GM12872 (cell line): ENCODE measurements at regions not wholly inside any gene's neighbourhood (a gene's known extent, or its start where the extent isn't known, plus 50 kb on each side); places are given as distances from the start of the nearest gene placed in this dataset.

Experiments used
- CTCF ChIP-seq: IDR thresholded peaks from 3 replicates; pipeline ENCODE4 v1.5.1; 2011; ENCODE audit warnings: low read depth, mild to moderate bottlenecking, low read length, moderate library complexity; ENCODE audit not compliant: insufficient read depth

- no peak for TF ChIP-seq CTCF
Measured at GRCh38 chr10:85315657-85316056, 987.3 kb downstream of the CCSER2 start.

- TF ChIP-seq CTCF, result no peak
Measured at GRCh38 chr10:85316276-85316675, 987.9 kb downstream of the CCSER2 start.

DNA sequence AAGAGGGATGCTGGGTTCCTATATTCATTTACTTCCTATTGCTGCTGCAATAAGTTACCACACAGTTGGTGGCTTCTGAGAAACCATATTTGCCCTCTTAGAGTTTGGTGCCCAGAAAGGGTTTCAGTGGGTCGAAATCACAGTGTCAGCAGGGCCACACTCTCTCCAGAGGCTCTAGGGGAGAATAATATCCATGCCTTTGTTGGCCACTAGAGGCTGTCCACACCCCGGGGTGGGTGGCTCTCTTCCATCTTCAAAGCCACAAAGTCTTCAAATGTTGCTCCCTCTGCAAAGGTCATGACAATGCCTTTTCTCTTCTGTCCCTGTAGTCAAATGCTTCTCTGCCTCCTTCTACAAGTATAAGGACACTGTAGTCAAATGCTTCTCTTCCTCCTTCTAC lies 989.4 kb downstream of the CCSER2 start:
- TF ChIP-seq CTCF, result peak; percentile 46; the same call in 2 of the 3 replicates

DNA sequence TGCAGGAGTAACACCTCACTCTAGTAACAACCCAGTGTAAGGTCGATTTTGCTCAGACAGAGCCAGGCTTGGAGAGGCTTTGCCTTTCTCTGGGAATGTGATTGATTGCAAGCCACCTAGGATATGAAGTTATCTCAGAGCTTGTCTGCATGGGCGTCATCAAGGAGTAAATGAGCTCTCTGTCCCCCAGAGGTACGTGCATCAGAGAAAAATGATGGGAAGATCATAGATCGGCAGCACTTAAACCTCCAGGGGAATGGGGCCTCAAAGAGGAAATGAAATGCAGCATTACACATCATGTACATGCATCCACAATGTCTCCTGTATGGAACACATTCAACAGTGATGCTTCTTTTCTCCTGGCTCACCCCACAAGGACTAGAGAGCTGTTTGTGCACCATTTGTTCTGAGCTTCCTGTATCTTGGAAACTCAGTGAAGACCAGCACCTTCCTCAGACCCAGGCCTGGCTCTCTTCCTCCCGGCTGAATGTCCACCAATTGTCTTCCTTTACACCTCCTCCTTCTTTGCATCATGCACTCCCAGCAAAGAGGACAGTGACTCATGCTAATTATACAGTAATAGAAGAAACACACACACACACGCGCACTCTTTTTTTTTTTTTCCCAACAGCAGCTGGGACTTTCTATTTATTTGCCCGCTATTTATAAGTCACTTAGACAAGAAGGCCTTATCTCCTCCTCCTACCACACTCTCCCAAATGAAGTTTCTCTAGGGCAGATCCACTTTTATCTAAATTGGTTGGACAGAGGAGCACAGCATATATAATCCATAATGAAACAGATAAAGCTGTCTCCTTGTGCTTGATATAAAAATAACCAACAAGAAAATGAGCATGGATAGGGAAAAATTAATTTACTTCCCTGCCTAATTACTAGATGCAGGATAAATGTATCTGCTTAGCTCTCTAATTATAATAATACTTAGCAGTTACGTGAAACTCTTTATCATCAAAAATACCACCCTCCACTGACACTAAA lies 990.7 kb downstream of the CCSER2 start:
- no peak for TF ChIP-seq CTCF

- no peak for TF ChIP-seq CTCF
Measured at GRCh38 chr10:85319826-85320225, 991.4 kb downstream of the CCSER2 start.

GRCh38 chr10:85333594-85333993 lies 1005.2 kb downstream of the CCSER2 start:
- TF ChIP-seq CTCF, result no peak

- no peak for TF ChIP-seq CTCF
Measured at GRCh38 chr10:85362401-85362800, 1004.2 kb downstream of the GRID1 start.
